GM18873 (cell line): ENCODE measurements at regions not wholly inside any gene's neighbourhood (a gene's known extent, or its start where the extent isn't known, plus 50 kb on each side); places are given as distances from the start of the nearest gene placed in this dataset.
A peak's percentile ranks its signal among the peaks of the same experiment; 100 is the strongest.

Experiments
- ATAC-seq: cut with Tn5 transposase; IDR thresholded peaks from one replicate; pipeline ENCODE4 v1.9.1; 2021; ENCODE audit warnings: mild to moderate bottlenecking, moderate library complexity, moderate number of reproducible peaks; ENCODE audit not compliant: unreplicated experiment, low FRiP score

GRCh38 chr12:68446901-68447796 is 115.0 kb upstream of the MDM1 start:
- ATAC-seq: no peak

DNA sequence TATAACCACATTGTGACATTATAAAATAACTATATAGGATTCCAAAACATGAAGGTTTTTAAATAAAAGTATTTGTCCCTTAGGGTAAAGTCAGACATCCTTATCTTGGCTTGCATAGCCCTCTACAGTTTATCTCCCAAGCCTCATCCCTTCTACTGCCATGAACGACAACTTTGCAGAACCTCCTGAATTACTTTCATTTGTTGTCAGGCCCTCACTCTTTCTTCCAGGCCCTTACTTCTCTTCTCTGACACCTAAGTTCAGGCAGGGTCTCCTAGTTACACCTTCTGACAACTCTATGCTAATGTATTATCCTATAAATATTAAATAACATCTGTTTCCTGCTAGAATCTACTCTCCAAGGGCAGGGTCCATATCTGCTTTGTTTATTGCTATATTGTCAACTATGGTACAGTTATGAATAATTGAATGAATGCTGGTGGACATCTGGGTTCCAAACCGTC is 115.7 kb upstream of the MDM1 start:
- ATAC-seq: no peak

DNA sequence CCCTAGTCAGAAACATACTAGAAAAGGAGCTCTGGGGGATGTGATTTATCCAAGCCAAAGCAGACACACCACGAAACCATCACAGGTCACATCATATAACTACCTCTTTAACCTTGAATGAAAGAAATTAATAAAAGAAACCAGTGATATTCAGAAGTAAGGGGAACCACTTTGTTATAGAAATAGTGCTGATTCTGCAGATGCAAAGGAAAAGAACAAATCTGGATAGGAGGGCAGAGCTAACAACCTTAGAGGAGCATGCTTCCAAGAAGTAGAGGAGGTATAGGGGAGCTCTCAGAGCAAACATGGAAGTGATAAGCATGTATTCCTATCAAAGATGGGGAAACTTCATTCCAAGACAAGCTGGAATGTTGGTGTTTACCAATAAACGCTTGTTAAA is 117.0 kb upstream of the MDM1 start:
- ATAC-seq: no peak

- ATAC-seq: no peak
Measured at GRCh38 chr12:68450947-68451260, 118.7 kb upstream of the MDM1 start.

DNA sequence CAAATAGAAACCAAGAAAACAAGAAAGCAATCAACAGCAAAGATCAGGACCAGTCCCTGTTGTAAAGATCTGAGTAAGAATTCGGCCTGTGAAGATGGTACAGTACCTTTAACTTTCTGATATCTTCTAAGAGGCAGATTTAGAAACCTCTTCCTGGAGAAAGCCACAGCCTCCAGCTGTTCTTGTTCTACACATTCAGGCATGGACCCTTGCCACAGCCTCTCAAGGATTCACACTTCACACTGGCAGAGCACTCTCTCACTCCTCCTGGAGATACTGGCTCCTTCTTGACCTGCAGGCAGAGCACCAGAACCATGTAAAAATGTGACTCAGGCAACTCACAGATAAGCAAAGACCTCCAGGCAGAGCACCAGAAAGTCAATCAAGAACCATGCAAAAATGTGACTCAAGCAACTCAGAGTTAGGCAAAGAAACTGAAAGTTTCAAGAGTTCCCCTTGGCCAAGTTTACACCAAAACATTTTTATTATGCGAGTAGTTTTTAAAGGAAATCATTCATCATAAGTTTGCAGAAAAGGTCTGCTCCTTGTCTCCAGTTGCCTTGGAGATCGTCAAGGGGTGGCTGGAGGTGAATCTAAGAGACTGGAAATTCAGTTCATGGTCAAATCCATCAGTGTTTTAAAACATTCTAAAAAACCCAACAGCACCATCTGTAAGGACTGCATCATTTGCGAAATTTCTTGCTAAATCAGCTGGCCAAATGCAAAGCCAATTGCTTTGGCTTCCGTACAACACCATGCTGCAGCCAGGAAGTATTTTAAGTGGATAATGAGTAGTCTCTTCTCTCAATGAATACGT is 119.3 kb upstream of the MDM1 start:
- peak; percentile 64 for ATAC-seq

DNA sequence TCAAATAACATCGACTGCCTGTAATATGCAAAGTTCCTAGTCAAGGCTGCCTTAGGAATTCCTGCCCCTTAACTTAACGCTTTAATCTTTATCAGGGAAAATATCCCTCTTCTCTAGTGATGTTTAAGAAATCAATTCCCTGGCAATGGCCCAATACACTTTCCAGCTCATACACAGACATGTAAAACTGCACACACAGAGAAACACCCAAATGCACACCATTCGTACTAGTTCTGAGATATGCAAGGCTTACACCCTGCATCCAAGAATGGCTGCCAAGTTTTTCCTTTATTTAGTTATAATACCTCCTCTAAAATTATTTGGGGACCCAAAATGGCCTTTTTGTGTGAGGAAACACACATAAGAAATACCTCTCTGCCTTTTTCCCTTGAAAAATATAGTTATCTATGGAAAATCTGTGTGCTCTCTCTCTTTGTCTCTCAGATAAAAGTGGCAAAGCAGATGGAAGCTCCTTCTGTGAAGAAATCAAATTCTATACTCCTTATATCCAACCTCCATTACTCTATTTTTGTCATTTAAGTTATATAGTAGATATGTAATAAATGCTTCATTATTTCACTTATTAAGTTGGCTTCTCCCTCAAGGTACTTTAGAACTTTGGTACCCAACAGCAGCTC is 120.0 kb upstream of the MDM1 start:
- no peak for ATAC-seq

DNA sequence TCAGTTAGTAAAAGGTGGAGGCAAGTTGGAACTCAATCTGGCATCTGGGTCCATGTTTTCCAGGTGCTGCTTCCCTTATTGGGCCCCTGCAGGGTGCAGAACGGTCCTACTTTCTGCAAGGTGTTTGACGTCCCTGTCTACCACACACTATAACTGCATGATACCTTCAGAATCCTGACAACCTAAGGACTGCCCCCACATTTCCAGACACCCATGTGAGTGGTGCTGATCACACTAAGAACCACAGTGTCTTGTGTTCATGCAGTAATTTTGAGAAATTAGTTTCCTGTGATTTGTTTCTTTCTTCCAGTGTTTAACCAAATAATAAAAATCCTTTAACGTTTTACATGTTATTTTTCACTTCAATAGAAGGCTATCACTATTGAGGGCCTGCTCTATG is 121.1 kb upstream of the MDM1 start:
- no peak for ATAC-seq

GRCh38 chr12:68453876-68454275 is 121.7 kb upstream of the MDM1 start:
- no peak for ATAC-seq

- ATAC-seq: no peak
Measured at GRCh38 chr12:68454892-68455291, 122.7 kb upstream of the MDM1 start.

DNA sequence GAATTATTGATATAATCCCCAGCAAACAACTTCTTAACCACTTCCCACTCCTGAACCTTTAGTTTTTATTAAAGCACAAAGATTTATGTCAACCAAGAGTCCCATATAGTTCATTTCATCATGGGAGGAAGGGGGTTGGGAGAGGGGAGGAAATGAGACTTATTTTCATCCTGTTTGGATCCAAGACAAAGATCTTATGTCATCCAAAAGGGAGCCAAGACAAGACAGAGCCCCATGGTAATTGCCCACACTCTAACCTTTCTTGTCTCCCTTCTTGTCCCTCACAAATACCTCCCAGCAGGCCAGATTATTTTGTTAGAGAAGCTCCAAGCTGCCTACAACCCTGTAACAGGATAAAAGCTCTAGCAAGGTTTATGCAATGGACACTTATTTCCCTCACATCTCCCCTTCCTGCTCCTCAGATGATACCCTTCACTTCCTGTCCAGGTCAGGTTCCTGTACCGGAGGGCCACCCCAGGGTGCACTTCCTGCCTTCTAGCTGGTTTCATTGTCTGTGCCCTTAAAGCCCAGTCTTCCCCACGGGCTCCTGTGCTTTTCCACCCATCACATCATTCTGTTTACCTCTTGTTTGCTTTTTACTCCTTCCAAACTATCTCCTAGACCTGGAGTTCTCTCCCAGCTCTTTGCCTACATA is 123.7 kb upstream of the MDM1 start:
- ATAC-seq: no peak

- ATAC-seq: no peak
Measured at GRCh38 chr12:68458866-68459265, 126.7 kb upstream of the MDM1 start.

- ATAC-seq: no peak
Measured at GRCh38 chr12:68460236-68460635, 128.1 kb upstream of the MDM1 start.

DNA sequence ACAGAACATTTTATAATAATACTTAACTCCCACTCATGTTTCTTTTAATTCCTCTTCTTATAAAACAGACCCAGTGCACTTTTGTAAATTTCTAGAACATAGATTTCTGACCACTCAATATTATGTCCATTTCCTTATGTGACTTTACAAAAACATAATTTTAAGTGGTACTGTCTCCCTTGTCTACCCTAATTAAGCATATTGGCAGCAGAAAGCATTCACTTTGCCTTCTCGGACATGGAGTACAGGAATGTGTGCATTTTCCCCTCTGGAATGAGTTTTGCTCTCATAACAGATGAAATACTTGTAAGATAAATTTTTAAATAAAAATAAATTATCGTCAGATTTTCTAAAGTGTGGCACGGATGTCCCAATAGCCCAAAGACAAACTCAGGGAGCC is 129.5 kb upstream of the MDM1 start:
- ATAC-seq: no peak

DNA sequence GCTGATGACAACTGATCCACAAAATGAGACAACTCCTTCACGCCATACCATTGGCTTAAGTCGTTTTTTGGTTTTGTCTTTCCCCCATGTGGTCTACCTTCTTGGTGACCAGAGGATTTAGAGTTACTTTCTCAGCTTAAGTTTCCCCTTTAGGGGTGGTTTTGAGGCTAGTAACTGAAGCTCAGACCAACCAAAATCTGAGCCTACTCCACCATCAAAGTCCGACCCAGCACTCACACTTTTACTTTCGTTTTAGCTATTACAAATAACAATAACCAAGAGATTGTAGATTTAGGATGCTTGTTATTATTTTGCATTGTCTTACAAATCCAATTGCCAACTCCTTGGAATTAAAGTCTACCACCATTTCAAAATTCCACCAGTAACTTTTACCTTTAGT is 130.6 kb upstream of the MDM1 start:
- ATAC-seq: no peak

GRCh38 chr12:68465227-68465626 is 133.1 kb upstream of the MDM1 start:
- ATAC-seq: no peak

DNA sequence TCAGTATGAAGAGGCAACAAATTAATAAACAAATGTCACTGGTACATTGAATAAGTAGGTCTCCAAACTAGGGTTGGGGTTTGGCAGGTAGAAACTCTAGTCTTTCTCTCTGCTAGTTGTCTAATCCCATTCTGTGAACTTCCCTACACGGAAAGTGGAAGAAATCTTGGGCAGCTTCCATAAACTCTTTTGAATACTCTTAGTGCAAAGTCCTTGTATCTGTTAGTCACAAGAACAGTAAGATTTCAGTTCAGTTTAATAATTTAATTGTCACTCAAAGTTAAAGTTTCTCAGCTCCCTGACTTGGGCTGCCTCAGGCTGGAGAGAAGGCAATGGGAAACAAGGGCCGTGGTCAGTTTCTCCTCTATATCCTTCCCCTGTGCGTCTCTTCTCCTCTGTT is 135.4 kb upstream of the MDM1 start:
- ATAC-seq: no peak

- no peak for ATAC-seq
Measured at GRCh38 chr12:68468036-68468435, 135.9 kb upstream of the MDM1 start.

- no peak for ATAC-seq
Measured at GRCh38 chr12:68469113-68469512, 137.0 kb upstream of the MDM1 start.

- ATAC-seq: no peak
Measured at GRCh38 chr12:68470664-68471328, 138.6 kb upstream of the MDM1 start.
